Colonic mucosa (tissue), 4 donors: ENCODE measurements at regions not wholly inside any gene's neighbourhood (a gene's known extent, or its start where the extent isn't known, plus 50 kb on each side); places are given as distances from the start of the nearest gene placed in this dataset.
A peak's percentile ranks its signal among the peaks of the same experiment; 100 is the strongest.

Experiments
- DNase-seq: peaks from one replicate; pipeline ENCODE4 v3.0.0-alpha.2; 2020
- H3K27ac ChIP-seq: fragments of 200-600 bp; one replicate; pipeline ENCODE4 v1.8.0; 2021
- H3K27me3 ChIP-seq: fragments of 200-600 bp; one replicate; pipeline ENCODE4 v1.8.0; 2021
- H3K36me3 ChIP-seq: fragments of 200-600 bp; one replicate; pipeline ENCODE4 v1.8.0; 2021
- H3K4me1 ChIP-seq: fragments of 200-600 bp; one replicate; pipeline ENCODE4 v1.8.0; 2021; ENCODE audit warnings: mild to moderate bottlenecking
- H3K4me3 ChIP-seq: fragments of 200-600 bp; one replicate; pipeline ENCODE4 v1.8.0; 2021
- H3K9ac ChIP-seq, 2 donors: one replicate each; pipeline ENCODE4 v1.7.0; 2013; ENCODE audit warnings: control low read depth in 2 of 2, low read depth in 2 of 2, low read length in 2 of 2
- H3K9me3 ChIP-seq: fragments of 200-600 bp; one replicate; pipeline ENCODE4 v1.8.0; 2021
- intact Hi-C: fragments of 100-400 bp; cut with DNase I; formaldehyde crosslinking; loops from one replicate; pipeline ENCODE4 v1.14.1; 2022
- TF ChIP-seq, protein P1 (sequence below): fragments of 200-600 bp; IDR thresholded peaks from one replicate; pipeline ENCODE4 v1.8.0; 2022; ENCODE audit warnings: antibody characterized with exemption, mild to moderate bottlenecking
- donor health status: healthy.
- donor health status: DM: no; HTN: no; CAD: no.
- donor health status: DM: no; HTN: no; CAD: no.

DNA sequence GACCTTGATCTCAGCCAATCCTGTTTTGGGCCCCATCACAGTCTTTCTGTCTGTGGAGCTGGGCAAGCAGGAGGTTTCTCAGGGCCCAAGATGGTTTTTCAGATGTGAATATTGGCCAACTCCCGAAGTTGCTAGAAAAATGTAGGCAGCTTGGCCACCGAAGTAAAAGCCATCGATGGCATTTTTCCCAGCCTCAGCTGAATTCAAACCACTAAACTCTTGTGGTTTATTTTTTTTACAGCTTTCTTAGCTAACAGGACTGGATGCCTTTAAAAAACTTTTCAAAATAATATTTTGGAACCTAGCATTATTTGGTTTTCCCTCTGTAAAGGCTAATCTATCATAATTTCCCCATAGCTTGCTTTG is 102.5 kb upstream of the ERCC6L2 start:
- Histone ChIP-seq H3K9ac (peak overlapping the region; percentile 39 to 73), H3K27me3 (no peaks in the 10 kb centered on the region), H3K4me1 (no peaks in the 10 kb centered on the region), H3K9me3 (no peaks in the 10 kb centered on the region), H3K27ac (peak overlapping the region; percentile 74), H3K36me3 (no peaks in the 10 kb centered on the region), H3K4me3 (no peak overlapping the region)
- DNase-seq = no peak
- intact Hi-C loops = no loop called here
- TF ChIP-seq, protein P1, sequence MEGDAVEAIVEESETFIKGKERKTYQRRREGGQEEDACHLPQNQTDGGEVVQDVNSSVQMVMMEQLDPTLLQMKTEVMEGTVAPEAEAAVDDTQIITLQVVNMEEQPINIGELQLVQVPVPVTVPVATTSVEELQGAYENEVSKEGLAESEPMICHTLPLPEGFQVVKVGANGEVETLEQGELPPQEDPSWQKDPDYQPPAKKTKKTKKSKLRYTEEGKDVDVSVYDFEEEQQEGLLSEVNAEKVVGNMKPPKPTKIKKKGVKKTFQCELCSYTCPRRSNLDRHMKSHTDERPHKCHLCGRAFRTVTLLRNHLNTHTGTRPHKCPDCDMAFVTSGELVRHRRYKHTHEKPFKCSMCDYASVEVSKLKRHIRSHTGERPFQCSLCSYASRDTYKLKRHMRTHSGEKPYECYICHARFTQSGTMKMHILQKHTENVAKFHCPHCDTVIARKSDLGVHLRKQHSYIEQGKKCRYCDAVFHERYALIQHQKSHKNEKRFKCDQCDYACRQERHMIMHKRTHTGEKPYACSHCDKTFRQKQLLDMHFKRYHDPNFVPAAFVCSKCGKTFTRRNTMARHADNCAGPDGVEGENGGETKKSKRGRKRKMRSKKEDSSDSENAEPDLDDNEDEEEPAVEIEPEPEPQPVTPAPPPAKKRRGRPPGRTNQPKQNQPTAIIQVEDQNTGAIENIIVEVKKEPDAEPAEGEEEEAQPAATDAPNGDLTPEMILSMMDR = no peak

DNA sequence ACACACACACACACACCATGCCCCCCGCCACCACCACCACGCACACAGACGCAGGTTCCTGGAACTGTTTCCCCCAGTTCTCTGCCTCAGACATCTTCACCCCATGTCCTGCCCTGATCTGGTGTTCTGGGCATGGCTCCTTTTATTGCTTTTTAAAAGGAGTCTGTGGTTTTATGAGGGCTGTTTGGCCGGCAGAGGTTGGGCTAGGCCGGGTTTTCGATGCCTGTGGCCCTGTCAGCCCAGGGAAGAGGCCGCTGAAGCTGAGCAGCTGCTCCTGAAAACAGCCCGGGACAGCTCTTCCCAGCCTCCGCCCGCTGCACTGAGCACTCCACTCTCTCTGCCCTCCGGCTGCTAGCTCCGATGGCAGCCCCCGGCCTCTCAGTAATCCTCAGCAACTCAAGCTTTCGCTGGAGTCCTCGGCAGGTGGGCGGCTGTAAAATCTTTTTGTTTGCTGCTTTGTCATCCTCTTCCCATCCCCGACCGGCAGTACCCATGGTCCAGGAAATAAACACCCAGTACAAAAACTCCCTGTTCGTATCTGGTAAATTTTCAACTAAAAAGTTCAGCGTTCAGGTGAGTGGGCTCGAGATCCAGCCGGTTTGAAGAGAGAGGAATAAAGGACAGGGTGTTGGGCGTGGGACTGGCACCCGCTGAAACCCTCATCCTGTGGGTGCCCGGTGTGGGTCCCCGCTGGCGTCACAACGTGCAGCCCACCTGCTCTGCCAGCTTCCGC is 103.0 kb upstream of the ERCC6L2 start:
- Histone ChIP-seq H3K27ac (peak overlapping the region; percentile 74), H3K4me3 (peak overlapping the region; percentile 20), H3K9ac (peak overlapping the region; percentile 39 to 73), H3K36me3 (no peaks in the 10 kb centered on the region), H3K4me1 (no peaks in the 10 kb centered on the region), H3K27me3 (no peaks in the 10 kb centered on the region), H3K9me3 (no peaks in the 10 kb centered on the region)
- DNase-seq = peak; percentile 76
- intact Hi-C loops = no loop called here
- TF ChIP-seq, protein P1 = no peak

DNA sequence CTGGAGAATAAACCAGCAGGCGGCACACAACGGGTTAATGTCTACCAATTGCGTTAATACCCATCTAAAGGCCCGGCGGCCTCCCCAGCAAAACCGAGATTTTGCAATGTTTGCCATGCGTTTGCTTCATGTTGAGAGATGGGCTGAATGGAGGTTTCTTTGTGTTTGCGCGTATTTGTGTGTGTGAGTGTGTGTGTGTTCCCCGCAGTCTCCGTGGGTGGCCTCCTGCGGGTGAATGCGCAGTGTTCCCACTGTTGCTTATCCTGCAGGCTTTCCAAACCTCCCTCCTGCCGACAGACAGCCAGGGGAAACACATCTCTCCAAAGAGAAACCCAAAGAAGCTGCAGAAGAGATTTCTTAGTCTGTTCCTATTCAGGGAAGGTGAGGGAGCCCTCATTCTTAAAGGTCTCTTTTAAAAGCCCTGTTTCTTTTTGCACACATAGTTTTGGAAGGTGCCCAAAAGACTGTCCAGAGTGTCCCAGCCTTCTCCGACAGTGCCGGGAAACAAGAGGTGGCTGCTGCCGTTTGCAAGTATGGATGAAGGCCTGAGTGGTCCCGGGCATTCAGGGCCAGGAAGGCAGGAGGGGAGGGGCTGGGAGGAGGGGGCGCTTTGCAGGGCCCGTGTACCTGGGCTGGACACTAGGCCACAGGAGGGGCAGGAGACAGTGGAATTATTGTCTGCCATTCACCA is 103.8 kb upstream of the ERCC6L2 start:
- intact Hi-C loops = no loop called here
- no peak overlapping the region for H3K4me3 ChIP-seq
- no peaks in the 10 kb centered on the region for H3K9me3 ChIP-seq
- H3K4me1 ChIP-seq = no peaks in the 10 kb centered on the region
- no peaks in the 10 kb centered on the region for H3K27me3 ChIP-seq
- H3K27ac ChIP-seq = peak overlapping the region; percentile 42
- TF ChIP-seq, protein P1 = no peak
- DNase-seq = peak; percentile 31
- H3K9ac ChIP-seq = peak overlapping the region in 1 of 2 donors; percentile 73
- no peaks in the 10 kb centered on the region for H3K36me3 ChIP-seq

DNA sequence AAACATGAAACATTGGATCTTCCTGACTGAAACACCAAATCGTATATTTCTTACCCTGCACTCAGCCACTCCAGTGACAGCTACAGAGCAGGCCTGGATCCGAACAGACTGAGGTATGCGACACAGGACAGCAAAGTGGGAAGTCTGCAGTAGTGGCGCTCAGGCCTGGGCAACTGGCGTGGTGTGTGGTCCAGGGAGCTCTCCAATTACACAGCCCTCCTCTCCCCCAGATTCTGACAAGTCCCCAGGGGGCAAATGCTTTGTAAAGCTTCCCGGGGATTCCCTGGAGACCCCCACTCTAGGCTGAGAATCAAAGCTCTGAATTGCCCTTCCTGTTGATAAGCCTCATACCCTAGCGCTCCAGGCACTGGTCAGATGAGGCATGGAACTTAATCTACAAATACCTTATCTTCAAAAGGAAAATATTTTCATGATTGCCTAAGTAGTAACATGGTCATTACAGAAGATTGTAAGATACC is 104.8 kb upstream of the ERCC6L2 start:
- no peaks in the 10 kb centered on the region for H3K9me3 ChIP-seq
- H3K9ac ChIP-seq = no peak overlapping the region
- H3K4me1 ChIP-seq = no peaks in the 10 kb centered on the region
- no peak overlapping the region for H3K4me3 ChIP-seq
- intact Hi-C loops = no loop called here
- no peaks in the 10 kb centered on the region for H3K27me3 ChIP-seq
- no peak for DNase-seq
- TF ChIP-seq, protein P1 = no peak
- no peak overlapping the region for H3K27ac ChIP-seq
- no peaks in the 10 kb centered on the region for H3K36me3 ChIP-seq

DNA sequence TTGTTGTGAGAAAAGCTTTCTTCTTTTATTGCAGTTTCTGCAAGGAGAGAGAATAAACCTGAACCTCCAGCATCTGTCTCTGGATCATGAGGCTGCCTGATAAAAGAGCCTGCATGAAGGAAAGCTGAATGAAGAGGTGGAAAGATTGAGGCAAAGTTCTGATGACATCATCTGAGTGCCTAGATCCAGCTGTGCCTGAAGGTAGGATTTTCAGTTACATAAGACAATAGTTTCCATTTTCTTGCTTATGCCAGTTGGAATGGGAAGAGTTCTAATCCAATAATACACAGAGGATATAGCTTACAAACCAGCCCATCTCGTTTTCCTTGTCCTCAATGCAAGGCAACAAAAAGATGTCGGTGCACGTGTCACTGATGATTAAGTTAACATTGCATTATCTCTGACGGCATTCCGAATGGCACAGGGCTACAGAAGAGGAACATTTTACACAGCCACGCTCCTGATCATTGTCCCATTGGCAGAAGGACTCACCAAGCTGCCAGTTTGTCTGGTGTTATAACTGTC is 105.5 kb upstream of the ERCC6L2 start:
- Histone ChIP-seq H3K27me3 (no peaks in the 10 kb centered on the region), H3K9ac (no peak overlapping the region), H3K27ac (no peak overlapping the region), H3K4me3 (no peak overlapping the region), H3K4me1 (no peaks in the 10 kb centered on the region), H3K36me3 (no peaks in the 10 kb centered on the region), H3K9me3 (no peaks in the 10 kb centered on the region)
- DNase-seq = no peak
- intact Hi-C loops = no loop called here
- TF ChIP-seq, protein P1 = no peak
